A549 (cell line): ENCODE measurements at regions not wholly inside any gene's neighbourhood (a gene's known extent, or its start where the extent isn't known, plus 50 kb on each side); places are given as distances from the start of the nearest gene placed in this dataset.

ENCODE experiments used
- EP300 ChIP-seq, 2 experiments: fragments of >200 bp; sonication (Bioruptor Twin); formaldehyde crosslinking; IDR thresholded peaks; 2 replicates in 1 of 2; 3 replicates in 1 of 2; pipeline ENCODE4 v1.6.1; 2016 to 2017
- JUN ChIP-seq, 2 experiments: fragments of >200 bp; sonication (Bioruptor Twin); formaldehyde crosslinking; IDR thresholded peaks; 2 replicates in 1 of 2; 3 replicates in 1 of 2; pipeline ENCODE4 v1.6.1; 2016 to 2017
- MYC ChIP-seq: IDR thresholded peaks from 2 replicates; pipeline ENCODE4 v1.6.1; 2012; ENCODE audit warnings: mild to moderate bottlenecking, inconsistent platforms, low read length, improper control_type of control experiment, borderline replicate concordance
- POLR2A ChIP-seq: IDR thresholded peaks from 2 replicates; pipeline ENCODE4 v1.6.1; 2012; ENCODE audit warnings: mild to moderate bottlenecking, low read length
- POLR2AphosphoS2 ChIP-seq: conservative IDR thresholded peaks from 2 replicates; pipeline ENCODE4 v1.6.1; 2012; ENCODE audit warnings: low read length, improper control_type of control experiment, inconsistent platforms
- RAD21 ChIP-seq, 2 experiments: fragments of >200 bp in 1 of 2; sonication (Bioruptor Twin) in 1 of 2; formaldehyde crosslinking in 1 of 2; IDR thresholded peaks in 1 of 2; conservative IDR thresholded peaks in 1 of 2; 2 replicates in 1 of 2; 3 replicates in 1 of 2; pipeline ENCODE4 v1.6.1; 2012 to 2018; ENCODE audit warnings: inconsistent platforms in 1 of 2
- RCOR1 ChIP-seq: fragments of 150-350 bp; IDR thresholded peaks from 2 replicates; pipeline ENCODE4 v1.6.1; 2014; ENCODE audit warnings: antibody characterized with exemption, low read length, low read depth
- SMC3 ChIP-seq: fragments of >200 bp; sonication (Bioruptor Twin); formaldehyde crosslinking; IDR thresholded peaks from 3 replicates; pipeline ENCODE4 v1.6.1; 2018; ENCODE audit warnings: inconsistent platforms
- TF ChIP-seq, protein P1 (sequence below): fragments of 250-450 bp; sonication (Bioruptor Pico); IDR thresholded peaks from 2 replicates; pipeline ENCODE4 v1.5.0; 2021; ENCODE audit warnings: mild to moderate bottlenecking, moderate library complexity, borderline replicate concordance
- TF ChIP-seq, protein P2 (sequence below): fragments of >200 bp; sonication (Bioruptor Twin); formaldehyde crosslinking; IDR thresholded peaks from 3 replicates; pipeline ENCODE4 v1.5.1; 2016
- TF ChIP-seq, protein P3 (sequence below): fragments of 200-600 bp; sonication (generic); IDR thresholded peaks from 2 replicates; pipeline ENCODE4 v1.6.1; 2016; ENCODE audit warnings: antibody characterized with exemption, mild to moderate bottlenecking, moderate library complexity
- TF ChIP-seq, protein P4 (sequence below): fragments of >200 bp; sonication (Bioruptor Twin); formaldehyde crosslinking; IDR thresholded peaks from 3 replicates; pipeline ENCODE4 v1.6.1; 2016
- TF ChIP-seq, protein P5 (sequence below): fragments of 450-650 bp; IDR thresholded peaks from 2 replicates; pipeline ENCODE4 v1.6.1; 2014; ENCODE audit warnings: antibody characterized with exemption
- TF ChIP-seq, protein P6 (sequence below): IDR thresholded peaks from 2 replicates; pipeline ENCODE4 v1.6.1; 2012

DNA sequence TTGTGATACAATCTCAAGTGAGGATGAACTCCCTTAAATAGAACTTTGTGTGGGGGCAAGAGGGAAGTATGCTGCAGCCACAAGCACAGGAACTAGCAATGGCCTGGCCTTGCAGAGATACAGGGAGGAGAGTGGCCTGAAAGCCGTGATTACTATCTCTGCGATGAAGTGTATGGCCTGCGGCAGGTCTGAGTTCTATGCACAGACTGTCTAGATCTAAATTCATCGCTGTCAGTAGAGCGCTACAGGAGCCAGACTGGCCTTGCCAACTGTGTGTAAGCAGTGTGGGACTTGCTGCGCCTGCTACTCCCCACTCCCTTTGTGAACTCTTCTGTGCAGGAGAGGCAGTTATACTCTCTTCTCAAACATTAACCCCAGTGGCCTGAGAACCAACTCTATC is 997.0 kb downstream of the GRIK2 start:
- TF ChIP-seq, protein P1, sequence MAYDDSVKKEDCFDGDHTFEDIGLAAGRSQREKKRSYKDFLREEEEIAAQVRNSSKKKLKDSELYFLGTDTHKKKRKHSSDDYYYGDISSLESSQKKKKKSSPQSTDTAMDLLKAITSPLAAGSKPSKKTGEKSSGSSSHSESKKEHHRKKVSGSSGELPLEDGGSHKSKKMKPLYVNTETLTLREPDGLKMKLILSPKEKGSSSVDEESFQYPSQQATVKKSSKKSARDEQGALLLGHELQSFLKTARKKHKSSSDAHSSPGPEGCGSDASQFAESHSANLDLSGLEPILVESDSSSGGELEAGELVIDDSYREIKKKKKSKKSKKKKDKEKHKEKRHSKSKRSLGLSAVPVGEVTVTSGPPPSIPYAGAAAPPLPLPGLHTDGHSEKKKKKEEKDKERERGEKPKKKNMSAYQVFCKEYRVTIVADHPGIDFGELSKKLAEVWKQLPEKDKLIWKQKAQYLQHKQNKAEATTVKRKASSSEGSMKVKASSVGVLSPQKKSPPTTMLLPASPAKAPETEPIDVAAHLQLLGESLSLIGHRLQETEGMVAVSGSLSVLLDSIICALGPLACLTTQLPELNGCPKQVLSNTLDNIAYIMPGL (CRISPR knock-in tag) = no peak
- TF ChIP-seq, protein P2, sequence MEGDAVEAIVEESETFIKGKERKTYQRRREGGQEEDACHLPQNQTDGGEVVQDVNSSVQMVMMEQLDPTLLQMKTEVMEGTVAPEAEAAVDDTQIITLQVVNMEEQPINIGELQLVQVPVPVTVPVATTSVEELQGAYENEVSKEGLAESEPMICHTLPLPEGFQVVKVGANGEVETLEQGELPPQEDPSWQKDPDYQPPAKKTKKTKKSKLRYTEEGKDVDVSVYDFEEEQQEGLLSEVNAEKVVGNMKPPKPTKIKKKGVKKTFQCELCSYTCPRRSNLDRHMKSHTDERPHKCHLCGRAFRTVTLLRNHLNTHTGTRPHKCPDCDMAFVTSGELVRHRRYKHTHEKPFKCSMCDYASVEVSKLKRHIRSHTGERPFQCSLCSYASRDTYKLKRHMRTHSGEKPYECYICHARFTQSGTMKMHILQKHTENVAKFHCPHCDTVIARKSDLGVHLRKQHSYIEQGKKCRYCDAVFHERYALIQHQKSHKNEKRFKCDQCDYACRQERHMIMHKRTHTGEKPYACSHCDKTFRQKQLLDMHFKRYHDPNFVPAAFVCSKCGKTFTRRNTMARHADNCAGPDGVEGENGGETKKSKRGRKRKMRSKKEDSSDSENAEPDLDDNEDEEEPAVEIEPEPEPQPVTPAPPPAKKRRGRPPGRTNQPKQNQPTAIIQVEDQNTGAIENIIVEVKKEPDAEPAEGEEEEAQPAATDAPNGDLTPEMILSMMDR = no peak
- TF ChIP-seq POLR2A (no peak), SMC3 (no peak), MYC (no peak), RAD21 (conservative IDR thresholded peaks at IDR 0.05 in 1 of 2, IDR thresholded peaks at IDR 0.05 in 1 of 2) (no peak), JUN (IDR thresholded peaks at IDR 0.05) (no peak), EP300 (IDR thresholded peaks at IDR 0.05) (no peak), RCOR1 (no peak), POLR2AphosphoS2 (no peak)
- TF ChIP-seq, protein P3, sequence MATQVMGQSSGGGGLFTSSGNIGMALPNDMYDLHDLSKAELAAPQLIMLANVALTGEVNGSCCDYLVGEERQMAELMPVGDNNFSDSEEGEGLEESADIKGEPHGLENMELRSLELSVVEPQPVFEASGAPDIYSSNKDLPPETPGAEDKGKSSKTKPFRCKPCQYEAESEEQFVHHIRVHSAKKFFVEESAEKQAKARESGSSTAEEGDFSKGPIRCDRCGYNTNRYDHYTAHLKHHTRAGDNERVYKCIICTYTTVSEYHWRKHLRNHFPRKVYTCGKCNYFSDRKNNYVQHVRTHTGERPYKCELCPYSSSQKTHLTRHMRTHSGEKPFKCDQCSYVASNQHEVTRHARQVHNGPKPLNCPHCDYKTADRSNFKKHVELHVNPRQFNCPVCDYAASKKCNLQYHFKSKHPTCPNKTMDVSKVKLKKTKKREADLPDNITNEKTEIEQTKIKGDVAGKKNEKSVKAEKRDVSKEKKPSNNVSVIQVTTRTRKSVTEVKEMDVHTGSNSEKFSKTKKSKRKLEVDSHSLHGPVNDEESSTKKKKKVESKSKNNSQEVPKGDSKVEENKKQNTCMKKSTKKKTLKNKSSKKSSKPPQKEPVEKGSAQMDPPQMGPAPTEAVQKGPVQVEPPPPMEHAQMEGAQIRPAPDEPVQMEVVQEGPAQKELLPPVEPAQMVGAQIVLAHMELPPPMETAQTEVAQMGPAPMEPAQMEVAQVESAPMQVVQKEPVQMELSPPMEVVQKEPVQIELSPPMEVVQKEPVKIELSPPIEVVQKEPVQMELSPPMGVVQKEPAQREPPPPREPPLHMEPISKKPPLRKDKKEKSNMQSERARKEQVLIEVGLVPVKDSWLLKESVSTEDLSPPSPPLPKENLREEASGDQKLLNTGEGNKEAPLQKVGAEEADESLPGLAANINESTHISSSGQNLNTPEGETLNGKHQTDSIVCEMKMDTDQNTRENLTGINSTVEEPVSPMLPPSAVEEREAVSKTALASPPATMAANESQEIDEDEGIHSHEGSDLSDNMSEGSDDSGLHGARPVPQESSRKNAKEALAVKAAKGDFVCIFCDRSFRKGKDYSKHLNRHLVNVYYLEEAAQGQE = no peak
- TF ChIP-seq, protein P4, sequence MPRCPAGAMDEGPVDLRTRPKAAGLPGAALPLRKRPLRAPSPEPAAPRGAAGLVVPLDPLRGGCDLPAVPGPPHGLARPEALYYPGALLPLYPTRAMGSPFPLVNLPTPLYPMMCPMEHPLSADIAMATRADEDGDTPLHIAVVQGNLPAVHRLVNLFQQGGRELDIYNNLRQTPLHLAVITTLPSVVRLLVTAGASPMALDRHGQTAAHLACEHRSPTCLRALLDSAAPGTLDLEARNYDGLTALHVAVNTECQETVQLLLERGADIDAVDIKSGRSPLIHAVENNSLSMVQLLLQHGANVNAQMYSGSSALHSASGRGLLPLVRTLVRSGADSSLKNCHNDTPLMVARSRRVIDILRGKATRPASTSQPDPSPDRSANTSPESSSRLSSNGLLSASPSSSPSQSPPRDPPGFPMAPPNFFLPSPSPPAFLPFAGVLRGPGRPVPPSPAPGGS = no peak
- TF ChIP-seq, protein P5, sequence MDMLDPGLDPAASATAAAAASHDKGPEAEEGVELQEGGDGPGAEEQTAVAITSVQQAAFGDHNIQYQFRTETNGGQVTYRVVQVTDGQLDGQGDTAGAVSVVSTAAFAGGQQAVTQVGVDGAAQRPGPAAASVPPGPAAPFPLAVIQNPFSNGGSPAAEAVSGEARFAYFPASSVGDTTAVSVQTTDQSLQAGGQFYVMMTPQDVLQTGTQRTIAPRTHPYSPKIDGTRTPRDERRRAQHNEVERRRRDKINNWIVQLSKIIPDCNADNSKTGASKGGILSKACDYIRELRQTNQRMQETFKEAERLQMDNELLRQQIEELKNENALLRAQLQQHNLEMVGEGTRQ = no peak
- TF ChIP-seq, protein P6, sequence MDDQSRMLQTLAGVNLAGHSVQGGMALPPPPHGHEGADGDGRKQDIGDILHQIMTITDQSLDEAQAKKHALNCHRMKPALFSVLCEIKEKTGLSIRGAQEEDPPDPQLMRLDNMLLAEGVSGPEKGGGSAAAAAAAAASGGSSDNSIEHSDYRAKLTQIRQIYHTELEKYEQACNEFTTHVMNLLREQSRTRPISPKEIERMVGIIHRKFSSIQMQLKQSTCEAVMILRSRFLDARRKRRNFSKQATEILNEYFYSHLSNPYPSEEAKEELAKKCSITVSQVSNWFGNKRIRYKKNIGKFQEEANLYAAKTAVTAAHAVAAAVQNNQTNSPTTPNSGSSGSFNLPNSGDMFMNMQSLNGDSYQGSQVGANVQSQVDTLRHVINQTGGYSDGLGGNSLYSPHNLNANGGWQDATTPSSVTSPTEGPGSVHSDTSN = no peak
